ENCODE measurements at regions not wholly inside any gene's neighbourhood (a gene's known extent, or its start where the extent isn't known, plus 50 kb on each side); places are given as distances from the start of the nearest gene placed in this dataset.

- no peak for DNase-seq (ENCODE audit: low spot score in 2 of 2)
- WGBS, result 76% methylated on average over 5 of the region's 5 CpGs
- no peak for TF ChIP-seq POLR2AphosphoS5 (IDR thresholded peaks at IDR 0.05)
- TF ChIP-seq, protein P1, sequence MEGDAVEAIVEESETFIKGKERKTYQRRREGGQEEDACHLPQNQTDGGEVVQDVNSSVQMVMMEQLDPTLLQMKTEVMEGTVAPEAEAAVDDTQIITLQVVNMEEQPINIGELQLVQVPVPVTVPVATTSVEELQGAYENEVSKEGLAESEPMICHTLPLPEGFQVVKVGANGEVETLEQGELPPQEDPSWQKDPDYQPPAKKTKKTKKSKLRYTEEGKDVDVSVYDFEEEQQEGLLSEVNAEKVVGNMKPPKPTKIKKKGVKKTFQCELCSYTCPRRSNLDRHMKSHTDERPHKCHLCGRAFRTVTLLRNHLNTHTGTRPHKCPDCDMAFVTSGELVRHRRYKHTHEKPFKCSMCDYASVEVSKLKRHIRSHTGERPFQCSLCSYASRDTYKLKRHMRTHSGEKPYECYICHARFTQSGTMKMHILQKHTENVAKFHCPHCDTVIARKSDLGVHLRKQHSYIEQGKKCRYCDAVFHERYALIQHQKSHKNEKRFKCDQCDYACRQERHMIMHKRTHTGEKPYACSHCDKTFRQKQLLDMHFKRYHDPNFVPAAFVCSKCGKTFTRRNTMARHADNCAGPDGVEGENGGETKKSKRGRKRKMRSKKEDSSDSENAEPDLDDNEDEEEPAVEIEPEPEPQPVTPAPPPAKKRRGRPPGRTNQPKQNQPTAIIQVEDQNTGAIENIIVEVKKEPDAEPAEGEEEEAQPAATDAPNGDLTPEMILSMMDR (IDR thresholded peaks at IDR 0.05), result no peak
- TF ChIP-seq EP300 (IDR thresholded peaks at IDR 0.05), result no peak
- no peak for TF ChIP-seq POLR2A (IDR thresholded peaks at IDR 0.05)
- Histone ChIP-seq H3K4me3 (no peak overlapping the region), H3K27me3 (no peaks in the 10 kb centered on the region), H3K36me3 (no peaks in the 10 kb centered on the region), H3K4me1 (no peaks in the 10 kb centered on the region), H3K9me3 (peaks cover 8% of the 10 kb centered on the region), H3K27ac (no peak overlapping the region)
Observed at GRCh38 chr4:175514174-175514573, 297.9 kb downstream of the GPM6A start.

- WGBS, result 83% methylated on average over 3 of the region's 3 CpGs
Observed at GRCh38 chr4:175530655-175531054, 281.4 kb downstream of the GPM6A start.

GRCh38 chr4:175531405-175532091, 280.5 kb downstream of the GPM6A start:
- no peaks in the 10 kb centered on the region for H3K27me3 ChIP-seq
- H3K27ac ChIP-seq, result no peak overlapping the region
- 89% methylated on average over 4 of the region's 4 CpGs for WGBS
- no peaks in the 10 kb centered on the region for H3K4me1 ChIP-seq
- DNase-seq (ENCODE audit: low spot score in 2 of 2), result no peak
- no peaks in the 10 kb centered on the region for H3K36me3 ChIP-seq
- TF ChIP-seq, protein P1 (IDR thresholded peaks at IDR 0.05), result no peak
- no peak for TF ChIP-seq POLR2AphosphoS5 (IDR thresholded peaks at IDR 0.05)
- peaks cover 3% of the 10 kb centered on the region for H3K9me3 ChIP-seq
- H3K4me3 ChIP-seq, result no peak overlapping the region

More at GRCh38 chr4:175530655-175531054, 281.4 kb downstream of the GPM6A start:
- no peak for DNase-seq (ENCODE audit: low spot score in 2 of 2)
- Histone ChIP-seq H3K27me3 (no peaks in the 10 kb centered on the region), H3K9me3 (peaks cover 3% of the 10 kb centered on the region), H3K4me3 (no peak overlapping the region), H3K4me1 (no peaks in the 10 kb centered on the region), H3K27ac (no peak overlapping the region), H3K36me3 (no peaks in the 10 kb centered on the region)
- TF ChIP-seq, protein P1 (IDR thresholded peaks at IDR 0.05), result no peak
- TF ChIP-seq POLR2AphosphoS5 (IDR thresholded peaks at IDR 0.05) (no peak), POLR2A (IDR thresholded peaks at IDR 0.05) (no peak), EP300 (IDR thresholded peaks at IDR 0.05) (no peak)

- no peaks in the 10 kb centered on the region for H3K36me3 ChIP-seq
- H3K27me3 ChIP-seq, result no peaks in the 10 kb centered on the region
- WGBS, result 35% methylated on average over 6 of the region's 6 CpGs
- no peaks in the 10 kb centered on the region for H3K4me1 ChIP-seq
- TF ChIP-seq POLR2AphosphoS5 (IDR thresholded peaks at IDR 0.05) (no peak), EP300 (IDR thresholded peaks at IDR 0.05) (no peak), POLR2A (IDR thresholded peaks at IDR 0.05) (no peak)
- TF ChIP-seq, protein P1 (IDR thresholded peaks at IDR 0.05), result no peak
- no peak overlapping the region for H3K27ac ChIP-seq
- peaks cover 8% of the 10 kb centered on the region for H3K9me3 ChIP-seq
- no peak overlapping the region for H3K4me3 ChIP-seq
- DNase-seq (ENCODE audit: low spot score in 2 of 2), result no peak
Observed at GRCh38 chr4:175536852-175537453, 275.1 kb downstream of the GPM6A start.

- no peak for DNase-seq (ENCODE audit: low spot score in 2 of 2)
- Histone ChIP-seq H3K27me3 (no peaks in the 10 kb centered on the region), H3K4me3 (no peak overlapping the region), H3K36me3 (no peaks in the 10 kb centered on the region), H3K9me3 (peaks cover 5% of the 10 kb centered on the region), H3K4me1 (no peaks in the 10 kb centered on the region), H3K27ac (no peak overlapping the region)
- TF ChIP-seq EP300 (IDR thresholded peaks at IDR 0.05) (no peak), POLR2A (IDR thresholded peaks at IDR 0.05) (no peak), POLR2AphosphoS5 (IDR thresholded peaks at IDR 0.05) (no peak)
- TF ChIP-seq, protein P1 (IDR thresholded peaks at IDR 0.05), result no peak
- whole genome bisulfite sequencing, result 63% methylated on average over 2 of the region's 2 CpGs
Observed at GRCh38 chr4:175539498-175539897, 272.6 kb downstream of the GPM6A start.
